ENCODE measurements at regions not wholly inside any gene's neighbourhood (a gene's known extent, or its start where the extent isn't known, plus 50 kb on each side); places are given as distances from the start of the nearest gene placed in this dataset.

DNA sequence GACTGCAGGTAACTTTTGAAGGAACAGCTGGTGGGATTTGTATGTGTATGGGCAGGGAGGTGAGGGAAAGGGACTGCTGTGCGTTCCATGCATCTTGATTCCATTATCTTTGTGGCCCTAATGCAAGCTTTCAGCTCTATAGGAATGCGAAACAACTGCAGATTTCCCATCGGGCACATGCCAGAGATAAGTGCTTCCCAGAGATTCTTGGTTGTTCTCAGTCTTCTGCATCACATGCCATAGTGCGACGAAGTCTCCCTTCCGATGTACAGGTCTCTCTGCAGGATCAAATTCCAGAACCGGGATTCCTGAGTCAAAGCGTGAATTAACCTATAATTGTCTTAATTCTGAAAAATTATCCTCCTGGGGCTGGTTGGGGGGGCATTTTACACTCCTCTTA lies 72.6 kb upstream of the NSMCE3 start:
- TF ChIP-seq POLR2A (IDR thresholded peaks at IDR 0.05; ENCODE audit: low read length), result no peak
- no peak for TF ChIP-seq SREBF2 (IDR thresholded peaks at IDR 0.05)
